ENCODE measurements at regions not wholly inside any gene's neighbourhood (a gene's known extent, or its start where the extent isn't known, plus 50 kb on each side); places are given as distances from the start of the nearest gene placed in this dataset.
A peak's percentile ranks its signal among the peaks of the same experiment; 100 is the strongest.

- TF ChIP-seq CTCF (IDR thresholded peaks at IDR 0.05; ENCODE audit: low read depth, low read length) = no peak
- H3K4me3 ChIP-seq (ENCODE audit: low read depth, low read length) = no peak overlapping the region
- ChIA-PET POLR2A (interaction anchor here (1.1 to 1.2 kb wide), 2 partner anchors 9 to 31 kb away, joined by 3 read pairs; no protein-coding TSS in a partner anchor), CTCF (no interaction called here)
- DNase-seq (ENCODE audit: low read depth, low spot score) = no peak
- peak overlapping the region; percentile 80 for H3K27ac ChIP-seq (ENCODE audit: low read depth, low read length)
- no peaks in the 10 kb centered on the region for H3K9me3 ChIP-seq (ENCODE audit: control insufficient read depth, insufficient read depth, low read length)
- no peaks in the 10 kb centered on the region for H3K27me3 ChIP-seq (ENCODE audit: control insufficient read depth, insufficient read depth, low read length)
Measured at GRCh38 chrY:7464742-7465141, 553.2 kb upstream of the AMELY start.

DNA sequence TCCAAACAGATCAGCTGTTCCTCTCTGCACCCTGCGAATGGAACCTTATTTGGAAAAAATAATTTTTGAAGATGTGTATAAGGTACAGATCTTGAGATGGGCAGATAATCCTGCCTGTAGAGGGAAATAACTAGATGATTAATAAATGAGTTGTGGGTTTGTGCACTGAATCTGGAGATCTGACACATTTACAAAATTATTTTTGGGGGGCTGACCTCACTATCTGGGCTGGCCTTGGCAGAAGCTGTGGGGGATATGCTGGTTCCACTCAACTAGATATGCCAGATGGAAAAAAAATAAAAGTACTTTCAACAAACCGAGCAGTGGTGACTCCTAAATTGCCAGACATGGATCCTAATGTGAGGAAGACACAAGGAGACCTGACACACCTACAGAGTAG lies 552.2 kb upstream of the AMELY start:
- Histone ChIP-seq H3K27me3 (ENCODE audit: control insufficient read depth, insufficient read depth, low read length) (no peaks in the 10 kb centered on the region), H3K27ac (ENCODE audit: low read depth, low read length) (peak overlapping the region; percentile 92), H3K9me3 (ENCODE audit: control insufficient read depth, insufficient read depth, low read length) (no peaks in the 10 kb centered on the region), H3K4me3 (ENCODE audit: low read depth, low read length) (no peak overlapping the region)
- POLR2A ChIA-PET = no interaction called here
- CTCF ChIA-PET = no interaction called here
- TF ChIP-seq CTCF (IDR thresholded peaks at IDR 0.05; ENCODE audit: low read depth, low read length) = no peak
- DNase-seq (ENCODE audit: low read depth, low spot score) = no peak

DNA sequence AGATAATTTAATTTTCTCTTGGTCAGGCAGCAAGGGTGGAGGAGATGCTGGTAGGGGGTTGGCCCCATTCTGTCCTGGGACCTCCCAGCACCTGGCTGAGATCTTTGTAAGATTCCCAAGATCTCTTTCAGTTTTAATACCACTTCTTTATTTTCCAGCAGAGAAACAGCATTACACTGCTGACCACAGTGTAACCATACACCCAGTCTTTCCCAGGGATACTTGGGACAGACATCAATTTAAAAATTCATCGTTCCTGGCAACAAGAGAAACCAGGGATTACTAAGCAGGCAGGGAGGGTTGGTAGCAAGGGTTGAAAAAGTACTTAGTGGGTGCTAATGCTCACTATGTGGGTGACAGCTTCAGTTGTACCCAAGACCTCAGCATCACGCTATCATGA lies 551.6 kb upstream of the AMELY start:
- H3K4me3 ChIP-seq (ENCODE audit: low read depth, low read length) = no peak overlapping the region
- no peak for DNase-seq (ENCODE audit: low read depth, low spot score)
- POLR2A ChIA-PET = no interaction called here
- no peak for TF ChIP-seq CTCF (IDR thresholded peaks at IDR 0.05; ENCODE audit: low read depth, low read length)
- no peaks in the 10 kb centered on the region for H3K27me3 ChIP-seq (ENCODE audit: control insufficient read depth, insufficient read depth, low read length)
- no peaks in the 10 kb centered on the region for H3K9me3 ChIP-seq (ENCODE audit: control insufficient read depth, insufficient read depth, low read length)
- CTCF ChIA-PET = no interaction called here
- H3K27ac ChIP-seq (ENCODE audit: low read depth, low read length) = peak overlapping the region; percentile 92

DNA sequence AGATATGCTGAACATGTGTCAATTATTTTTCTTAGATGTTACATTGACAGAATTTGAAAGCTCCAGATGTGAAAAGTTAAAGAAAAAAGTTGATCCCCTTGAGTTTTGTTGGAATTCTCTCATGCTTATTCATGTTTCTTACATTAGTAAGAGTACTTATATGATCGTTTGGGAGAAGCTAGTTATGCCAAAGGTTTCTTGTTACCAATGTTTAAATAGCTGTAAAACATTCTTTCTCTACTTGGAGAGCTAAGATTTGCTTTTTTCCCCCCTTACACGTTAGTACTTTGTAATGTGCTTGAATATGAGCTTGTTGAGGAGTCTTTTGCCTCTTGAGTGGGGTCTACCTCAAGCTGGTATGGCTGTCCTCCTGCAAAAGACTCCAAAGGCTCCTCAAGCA lies 551.1 kb upstream of the AMELY start:
- no peaks in the 10 kb centered on the region for H3K27me3 ChIP-seq (ENCODE audit: control insufficient read depth, insufficient read depth, low read length)
- no peaks in the 10 kb centered on the region for H3K9me3 ChIP-seq (ENCODE audit: control insufficient read depth, insufficient read depth, low read length)
- ChIA-PET POLR2A (no interaction called here), CTCF (no interaction called here)
- no peak overlapping the region for H3K4me3 ChIP-seq (ENCODE audit: low read depth, low read length)
- peak overlapping the region; percentile 92 for H3K27ac ChIP-seq (ENCODE audit: low read depth, low read length)
- no peak for DNase-seq (ENCODE audit: low read depth, low spot score)
- TF ChIP-seq CTCF (IDR thresholded peaks at IDR 0.05; ENCODE audit: low read depth, low read length) = no peak

DNA sequence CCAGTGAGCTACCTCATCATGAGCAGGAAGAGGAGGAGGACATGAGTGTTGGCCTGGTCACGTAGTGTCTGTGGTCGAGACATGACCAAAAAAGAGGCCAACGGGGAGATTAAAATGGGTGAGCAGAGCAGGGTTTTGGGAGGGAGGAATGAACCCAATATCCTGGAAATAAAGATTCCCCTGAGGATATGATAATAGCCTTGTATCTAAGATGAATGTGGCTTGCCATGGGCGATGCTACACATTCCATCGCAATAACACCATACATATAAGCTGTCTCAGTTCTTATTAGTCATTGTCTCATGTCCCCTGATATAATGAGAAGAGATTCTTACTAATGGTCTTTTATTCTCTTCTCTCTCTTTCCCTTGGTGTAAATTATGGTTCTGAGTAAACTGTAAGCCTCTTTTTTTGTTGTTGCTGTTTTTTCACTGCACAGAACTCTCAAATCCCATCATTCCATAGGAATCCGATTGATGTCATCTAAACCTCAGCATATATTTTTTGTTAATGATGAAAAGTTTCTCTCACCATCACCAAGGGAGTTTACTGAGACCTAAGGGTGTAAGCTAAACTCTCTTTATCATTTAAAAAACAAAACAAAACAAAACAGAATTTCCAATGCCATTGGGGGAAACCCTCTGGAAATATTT lies 550.4 kb upstream of the AMELY start:
- CTCF ChIA-PET = no interaction called here
- POLR2A ChIA-PET = no interaction called here
- Histone ChIP-seq H3K9me3 (ENCODE audit: control insufficient read depth, insufficient read depth, low read length) (no peaks in the 10 kb centered on the region), H3K4me3 (ENCODE audit: low read depth, low read length) (no peak overlapping the region), H3K27me3 (ENCODE audit: control insufficient read depth, insufficient read depth, low read length) (no peaks in the 10 kb centered on the region), H3K27ac (ENCODE audit: low read depth, low read length) (peak overlapping the region; percentile 74)
- DNase-seq (ENCODE audit: low read depth, low spot score) = no peak
- TF ChIP-seq CTCF (IDR thresholded peaks at IDR 0.05; ENCODE audit: low read depth, low read length) = no peak
